ENCODE measurements at regions not wholly inside any gene's neighbourhood (a gene's known extent, or its start where the extent isn't known, plus 50 kb on each side); places are given as distances from the start of the nearest gene placed in this dataset.
"Not testable (repeated sequence)": the region's sequence is repeated elsewhere in the genome, so short reads cannot be mapped to it uniquely, and the experiment has no call there.

- no peak for DNase-seq
These were observed 614.0 kb downstream of the UTRN start for GRCh38 chr6:144899161-144899560.

DNA sequence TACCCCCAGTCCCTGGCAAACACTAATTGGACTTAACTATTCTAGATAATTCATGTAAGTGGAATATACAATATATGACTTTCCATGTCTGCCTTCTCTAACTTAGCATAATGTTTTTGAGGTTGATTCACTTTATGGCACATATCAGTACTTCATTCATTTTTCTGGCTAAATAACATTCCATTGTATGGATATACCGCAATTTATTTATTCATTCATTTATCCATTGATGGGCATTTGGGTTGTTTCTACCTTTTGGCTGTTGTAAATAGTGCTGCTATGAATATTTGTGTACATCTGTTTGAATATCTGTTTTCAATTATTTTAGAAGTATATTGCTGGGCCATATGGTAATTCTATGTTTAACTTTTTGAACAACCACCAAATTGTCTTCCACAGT is 616.3 kb downstream of the UTRN start:
- DNase-seq, result no peak

DNA sequence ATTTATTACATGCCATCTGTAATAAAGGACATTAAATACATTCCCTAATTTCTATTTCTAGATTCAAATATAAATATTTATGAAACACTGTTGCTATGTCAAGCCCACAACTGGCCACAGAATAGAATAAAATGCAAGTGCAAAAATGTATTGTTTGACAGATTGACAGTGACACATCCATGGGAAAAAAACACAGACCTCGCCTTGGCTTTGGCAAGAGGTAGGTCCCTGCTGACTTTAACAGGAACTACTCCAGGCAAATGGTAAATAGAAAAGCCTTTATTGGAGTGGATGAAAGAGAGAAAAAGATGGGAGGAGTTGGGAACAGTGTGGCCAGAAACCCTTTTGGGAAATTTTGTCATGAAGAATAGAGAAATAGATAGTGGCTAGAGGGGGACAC is 622.9 kb downstream of the UTRN start:
- no peak for DNase-seq

GRCh38 chr6:144909753-144910285 is 624.7 kb downstream of the UTRN start:
- DNase-seq, result no peak

- no peak for DNase-seq
These were observed 626.2 kb downstream of the UTRN start for GRCh38 chr6:144911322-144911721.

- no peak for DNase-seq
These were observed 627.3 kb downstream of the UTRN start for GRCh38 chr6:144912474-144912873.

- DNase-seq, result no peak
These were observed 632.9 kb downstream of the UTRN start for GRCh38 chr6:144918073-144918472.

DNA sequence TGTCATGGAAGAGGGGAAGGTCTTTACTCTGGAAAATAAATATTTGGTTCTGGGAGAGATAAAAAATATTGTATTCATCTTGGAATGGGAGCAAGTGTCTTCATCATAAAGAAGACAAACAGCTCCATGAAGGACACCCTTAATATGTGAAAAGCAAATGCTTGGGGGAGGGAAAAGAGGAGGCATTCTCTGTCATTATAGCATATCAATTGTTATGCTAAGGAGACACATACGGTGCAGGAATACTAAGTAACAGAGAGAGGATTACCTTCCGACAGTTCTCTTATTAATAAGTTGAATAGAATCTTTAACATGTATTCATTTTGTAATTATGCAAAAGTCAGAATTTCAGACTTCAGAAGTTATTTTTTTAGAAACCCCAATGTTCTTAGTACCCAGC is 634.4 kb downstream of the UTRN start:
- no peak for DNase-seq

DNA sequence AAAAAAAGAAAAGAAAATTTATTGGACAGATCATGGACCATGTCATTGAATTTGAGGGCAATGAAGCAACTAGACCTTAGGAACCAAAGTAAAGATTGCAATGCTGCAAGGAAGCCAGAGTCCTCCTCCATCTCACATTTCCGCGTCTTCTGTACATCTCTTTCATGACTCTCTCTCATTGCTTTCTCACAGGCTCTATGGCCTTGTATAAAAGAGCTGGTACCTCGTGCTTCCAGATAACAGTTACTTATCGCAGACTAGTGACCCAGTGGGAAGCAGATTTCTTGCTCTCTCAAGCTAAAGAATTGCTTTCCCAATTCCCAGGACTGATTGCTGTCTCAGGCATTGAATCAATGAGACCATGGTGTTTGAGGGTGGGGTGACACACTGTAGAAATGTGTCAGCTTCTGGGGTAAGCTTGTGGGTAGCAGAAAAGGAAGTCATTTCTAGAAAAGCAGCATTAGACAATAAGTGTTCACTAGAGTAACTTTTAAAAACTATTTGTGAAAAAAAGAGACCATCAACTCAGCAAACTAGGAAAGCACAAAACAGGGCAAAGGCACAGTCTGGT is 635.3 kb downstream of the UTRN start:
- no peak for DNase-seq

DNA sequence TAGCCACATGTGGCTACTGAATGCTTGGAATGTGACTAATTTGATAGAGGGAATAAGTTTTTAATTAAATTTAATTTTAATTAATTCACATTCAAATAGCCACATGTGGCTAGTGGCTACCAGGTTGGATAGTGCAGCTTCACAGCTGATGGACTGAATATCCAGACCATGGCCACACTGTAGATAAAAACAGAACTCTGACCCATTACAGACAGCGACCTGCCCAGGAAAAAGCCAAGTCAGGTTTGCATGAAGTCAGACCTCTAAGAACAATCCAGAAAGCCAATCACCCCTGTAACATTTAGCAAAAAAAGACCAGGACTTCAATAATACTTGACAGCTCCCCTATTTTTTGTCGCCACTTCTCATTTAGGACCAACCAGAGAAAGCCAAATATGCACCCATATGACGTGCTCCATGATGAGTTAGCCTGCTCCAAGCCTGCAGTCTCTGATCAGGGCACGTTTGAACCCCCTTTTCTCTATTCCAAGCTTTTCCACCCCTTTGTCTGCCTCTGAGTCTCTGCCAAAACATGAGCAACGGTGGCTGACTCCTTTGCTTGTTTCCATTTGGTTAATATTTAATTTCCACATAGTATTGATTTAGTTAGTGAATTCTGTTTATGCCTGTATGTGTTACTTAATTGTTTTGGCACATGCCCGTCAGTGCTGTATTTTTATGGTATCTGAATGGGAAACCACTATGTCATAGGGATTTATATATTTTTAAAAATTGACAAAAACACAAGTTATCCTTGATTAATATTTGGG is 636.3 kb downstream of the UTRN start:
- no peak for DNase-seq

DNA sequence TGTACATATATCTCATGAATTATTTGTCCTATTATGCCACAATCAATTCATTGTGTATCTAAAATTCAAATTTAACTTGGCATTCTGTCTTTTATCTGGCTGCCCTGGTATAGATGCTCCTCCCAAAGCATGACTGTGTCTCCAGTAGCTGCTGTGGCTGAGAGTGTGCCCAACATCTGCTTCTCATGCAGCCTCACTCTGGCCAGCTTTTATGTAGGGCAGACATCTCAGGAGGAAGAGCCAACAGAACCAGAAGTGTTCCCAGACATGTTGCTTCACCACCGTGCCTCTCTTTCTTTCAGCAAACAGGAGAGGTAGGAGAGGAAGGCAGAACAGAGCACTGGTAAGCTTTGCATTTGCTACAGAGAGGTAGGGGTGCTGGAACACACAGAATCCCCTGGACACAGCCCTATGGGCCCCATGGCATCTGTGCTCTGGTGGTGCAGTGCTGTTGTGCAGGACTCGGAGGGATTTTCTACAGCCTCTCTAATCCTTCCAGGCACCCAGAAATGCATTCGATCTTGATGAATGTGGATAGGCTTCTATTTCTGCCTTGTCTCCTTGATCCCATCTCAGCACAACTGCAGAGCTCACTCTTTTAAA is 637.1 kb downstream of the UTRN start:
- no peak for DNase-seq

DNA sequence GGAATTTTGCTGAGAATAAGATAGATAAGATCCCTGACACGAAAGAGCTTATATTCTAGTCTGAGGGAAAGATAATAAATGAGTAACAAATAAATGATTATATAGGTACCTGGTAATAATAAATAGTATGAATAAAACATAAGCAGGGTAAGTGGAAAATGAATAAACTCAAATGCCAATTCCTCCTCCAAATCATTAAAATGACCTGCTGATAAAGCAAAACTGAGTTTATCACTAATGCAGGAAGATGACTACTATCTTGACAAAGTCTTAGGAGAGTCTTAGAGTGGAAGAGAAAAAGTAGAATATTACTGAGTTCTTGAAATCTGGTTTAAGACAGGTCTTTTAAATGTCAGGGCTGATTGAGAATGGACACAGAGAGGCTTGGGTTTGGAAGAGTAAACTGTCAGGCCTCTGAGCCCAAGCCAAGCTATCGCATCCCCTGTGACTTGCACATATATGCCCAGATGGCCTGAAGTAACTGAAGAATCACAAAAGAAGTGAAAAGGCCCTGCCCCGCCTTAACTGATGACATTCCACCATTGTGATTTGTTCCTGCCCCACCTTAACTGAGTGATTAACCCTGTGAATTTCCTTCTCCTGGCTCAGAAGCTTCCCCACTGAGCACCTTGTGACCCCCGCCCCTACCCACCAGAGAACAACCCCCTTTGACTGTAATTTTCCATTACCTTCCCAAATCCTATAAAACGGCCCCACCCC is 637.8 kb downstream of the UTRN start:
- DNase-seq, result not testable (repeated sequence)

DNA sequence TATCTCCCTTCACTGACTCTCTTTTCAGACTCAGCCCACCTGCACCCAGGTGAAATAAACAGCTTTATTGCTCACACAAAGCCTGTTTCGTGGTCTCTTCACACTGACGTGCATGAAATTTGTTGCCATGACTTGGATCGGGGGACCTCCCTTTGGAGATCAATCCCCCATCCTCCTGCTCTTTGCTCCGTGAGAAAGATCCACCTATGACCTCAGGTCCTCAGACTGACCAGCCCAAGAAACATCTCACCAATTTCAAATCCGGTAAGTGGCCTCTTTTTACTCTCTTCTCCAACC is 638.3 kb downstream of the UTRN start:
- DNase-seq, result not testable (repeated sequence)

DNA sequence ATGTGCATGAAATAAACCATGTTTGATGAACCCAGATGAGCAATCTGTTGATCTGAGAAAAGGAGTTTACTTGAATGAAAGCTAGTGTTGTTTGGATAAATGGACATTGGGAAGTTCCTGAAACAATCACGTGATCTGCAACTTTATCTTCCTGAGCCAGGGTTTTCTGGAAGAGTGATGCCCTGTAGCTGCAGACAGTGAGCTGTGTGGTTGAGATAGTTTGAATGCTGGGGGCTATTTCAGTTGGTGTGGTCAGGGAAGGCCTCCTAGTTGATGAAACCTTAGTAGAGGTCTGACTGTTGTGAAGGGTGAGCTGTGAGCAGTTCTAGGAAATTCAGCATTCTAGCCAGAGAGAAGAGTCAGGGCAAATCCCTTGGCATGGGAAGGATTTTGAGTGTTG is 643.7 kb downstream of the UTRN start:
- no peak for DNase-seq

GRCh38 chr6:144929262-144929661 is 644.1 kb downstream of the UTRN start:
- DNase-seq, result no peak

- DNase-seq, result peak; percentile 13 to 18
These were observed 646.3 kb downstream of the UTRN start for GRCh38 chr6:144931172-144932035.

DNA sequence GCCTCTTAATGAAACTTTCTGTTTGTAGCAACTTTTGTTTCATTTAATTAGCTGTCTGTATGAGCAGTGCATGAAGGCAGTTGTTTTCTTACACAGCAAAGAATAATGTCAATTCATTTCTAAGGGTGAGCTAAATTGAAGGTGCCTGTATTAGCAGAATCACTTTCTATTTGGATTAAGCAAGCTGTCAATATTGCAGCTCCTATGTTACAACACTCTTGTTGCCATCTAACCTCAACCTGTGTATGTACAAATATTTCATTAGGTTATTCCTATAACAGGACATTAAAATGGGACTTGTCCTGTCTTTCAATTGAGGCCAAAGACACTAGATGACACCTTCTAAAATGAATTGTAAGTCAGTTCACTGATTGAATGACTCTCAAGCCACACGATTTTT is 647.5 kb downstream of the UTRN start:
- DNase-seq, result no peak

DNA sequence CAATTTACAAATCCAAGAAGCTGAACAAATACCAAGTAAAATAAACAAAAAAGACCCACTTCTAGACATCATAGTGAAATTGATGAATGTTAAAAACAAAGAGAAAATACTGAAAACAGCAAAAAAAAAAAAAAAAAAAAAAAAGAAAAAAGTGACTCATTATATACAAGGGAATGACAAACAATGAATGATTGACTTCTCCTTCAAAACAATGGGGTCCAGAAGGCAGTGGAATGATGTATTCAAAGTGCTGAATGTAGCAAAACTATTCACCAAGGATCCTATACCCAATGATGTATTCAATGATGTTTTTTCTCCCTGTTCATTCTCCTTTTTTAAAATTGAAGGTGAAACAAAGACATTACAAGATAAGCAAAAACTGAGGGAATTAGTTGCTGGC is 650.0 kb downstream of the UTRN start:
- DNase-seq, result no peak

DNA sequence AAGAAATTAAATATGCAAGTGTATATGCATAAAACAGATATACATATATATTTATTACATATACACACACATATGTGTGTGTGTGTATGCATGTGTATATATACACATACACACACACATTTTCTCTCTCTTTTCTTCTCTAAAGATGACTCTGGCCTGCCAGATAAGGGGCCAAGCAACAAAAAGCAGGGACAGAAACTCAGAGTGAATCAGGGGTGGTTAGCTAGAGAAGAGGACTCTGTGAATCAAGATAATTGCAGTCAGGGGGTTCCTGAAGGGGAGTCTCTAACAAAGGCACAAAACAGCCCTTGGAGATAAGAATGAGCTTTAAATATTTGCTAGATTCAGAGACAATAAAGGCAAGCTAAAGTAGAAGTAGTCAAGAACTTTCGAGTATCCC is 650.5 kb downstream of the UTRN start:
- DNase-seq, result no peak

DNA sequence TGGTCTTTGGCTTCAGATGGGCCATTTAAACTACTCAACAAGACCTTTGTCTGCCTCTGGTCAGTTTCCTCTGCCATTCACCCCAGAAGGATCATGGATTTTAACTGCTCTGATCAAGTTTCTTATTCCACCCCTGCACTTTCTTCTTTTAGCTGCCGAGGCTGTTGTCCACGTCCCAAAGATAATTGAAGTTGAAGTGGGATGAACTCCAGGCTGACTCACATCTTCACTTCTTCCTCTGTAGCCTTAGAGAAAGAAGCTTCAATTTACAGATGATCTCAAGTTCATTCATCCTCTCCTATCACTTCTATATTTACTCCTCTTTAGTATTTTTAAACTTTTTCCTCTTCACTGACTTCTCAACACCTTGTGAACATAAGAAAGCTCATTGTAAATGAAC is 651.6 kb downstream of the UTRN start:
- DNase-seq, result no peak

- no peak for DNase-seq
These were observed 654.8 kb downstream of the UTRN start for GRCh38 chr6:144939921-144940320.

- no peak for DNase-seq
These were observed 659.0 kb downstream of the UTRN start for GRCh38 chr6:144944106-144944505.

Data from AML-193 (cell line).